ENCODE measurements at regions not wholly inside any gene's neighbourhood (a gene's known extent, or its start where the extent isn't known, plus 50 kb on each side); places are given as distances from the start of the nearest gene placed in this dataset.

- H4K5ac ChIP-seq (ENCODE audit: insufficient read length, low read depth, low read length) = no peak overlapping the region
- peak overlapping the region; percentile 74 to 78 for H3K4me2 ChIP-seq (ENCODE audit: insufficient read depth in 1 of 2, low read depth in 2 of 2, low read length in 2 of 2)
- WGBS, 2 experiments (ENCODE audit: extremely low coverage in 1 of 2, insufficient coverage in 1 of 2, insufficient read length in 1 of 2, insufficient replicate concordance in 2 of 2, low coverage in 1 of 2, low lambda C conversion rate in 2 of 2, missing lambda C conversion rate in 1 of 2) = 36% methylated on average over 7 of the region's 7 CpGs; no CpG with 5 or more reads in 1 of the 2 experiments
- no peaks in the 10 kb centered on the region for H3K79me2 ChIP-seq (ENCODE audit: control insufficient read depth in 1 of 2, insufficient read depth in 2 of 2, low read length in 2 of 2)
- peak overlapping the region; percentile 2 to 56 (median 29); a peak in 6 of 8 replicates for H3K4me3 ChIP-seq (ENCODE audit: extremely low read depth in 1 of 4, insufficient read depth in 2 of 4, low read depth in 3 of 4, low read length in 4 of 4)
- no peaks in the 10 kb centered on the region for H3K27me3 ChIP-seq (replicated peaks in 1 of 4; ENCODE audit: control insufficient read depth in 3 of 4, extremely low read depth in 1 of 4, insufficient read depth in 3 of 4, low read length in 3 of 4)
- H3K23me2 ChIP-seq (ENCODE audit: low read depth, low read length) = peaks cover 5% of the 10 kb centered on the region
- peak overlapping the region in 1 of 4 experiments; percentile 13; a peak in 1 of 7 replicates for H3K9ac ChIP-seq (replicated peaks in 1 of 4; ENCODE audit: extremely low read depth in 1 of 4, low read depth in 3 of 4, low read length in 3 of 4)
- H3K18ac ChIP-seq (ENCODE audit: extremely low read depth, low read length) = peak overlapping the region; percentile 39
- no peak overlapping the region for H2BK5ac ChIP-seq (ENCODE audit: low read depth, low read length)
- H2BK120ac ChIP-seq (replicated peaks; ENCODE audit: low read depth, low read length) = peak overlapping the region; percentile 75
- no peak overlapping the region for H3K27ac ChIP-seq (ENCODE audit: low read depth, low read length)
- FAIRE-seq (no peak), DNase-seq (ENCODE audit: low read depth in 1 of 2, low spot score in 2 of 2) (no peak)
- H4K91ac ChIP-seq (replicated peaks; ENCODE audit: insufficient read length, low read length) = peak overlapping the region; percentile 58
- H2AFZ ChIP-seq (ENCODE audit: low read length) = peak overlapping the region; percentile 23; the same call in 1 of the 2 replicates
- H2AK5ac ChIP-seq (ENCODE audit: low read depth, low read length) = no peak overlapping the region
- no peak overlapping the region for H3K23ac ChIP-seq (ENCODE audit: insufficient read length)
- no peaks in the 10 kb centered on the region for H4K20me1 ChIP-seq (replicated peaks in 1 of 2; ENCODE audit: control insufficient read depth in 1 of 2, insufficient read depth in 2 of 2, low read length in 2 of 2)
- no peaks in the 10 kb centered on the region; the same call in none of the 2 replicates for H3K79me1 ChIP-seq (ENCODE audit: low read depth, low read length)
- no peak overlapping the region for H3K56ac ChIP-seq (replicated peaks; ENCODE audit: insufficient read length, low read depth, low read length)
- H3K4me1 ChIP-seq (replicated peaks in 1 of 4; ENCODE audit: control insufficient read depth in 3 of 4, insufficient read depth in 4 of 4, low read length in 3 of 4) = peaks cover 0 to 12% (median 6%) of the 10 kb centered on the region in 4 experiments; a peak in 4 of 7 replicates
- TF ChIP-seq TBP (IDR thresholded peaks at IDR 0.05; ENCODE audit: low read depth, low read length) (no peak), MAX (IDR thresholded peaks at IDR 0.05) (no peak), TAF7 (optimal IDR thresholded peaks at IDR 0.05; ENCODE audit: borderline replicate concordance, low read depth, low read length) (peak; percentile 11), RNF2 (IDR thresholded peaks at IDR 0.05; ENCODE audit: borderline replicate concordance, low read depth, low read length, missing control alignments, poor library complexity, severe bottlenecking) (no peak), EP300 (IDR thresholded peaks at IDR 0.05; ENCODE audit: borderline replicate concordance in 1 of 2, low read depth in 2 of 2, low read length in 2 of 2) (no peak)
- no peaks in the 10 kb centered on the region for H3K9me3 ChIP-seq (ENCODE audit: insufficient read depth in 2 of 2, low read depth in 1 of 2, low read length in 1 of 2)
- H2BK12ac ChIP-seq (ENCODE audit: low read depth, low read length) = 0 out of 2 replicates have a peak overlapping the region, but pooled peaks have one; percentile 32
- H4K8ac ChIP-seq (ENCODE audit: extremely low read depth, insufficient read depth, low read length) = no peak overlapping the region
- ChIA-PET POLR2A (ENCODE audit: partially characterized antibody) (interaction anchor here (0.7 to 2.9 kb wide), 9 partner anchors 11 to 49 kb away, joined by 3 to 23 read pairs (median 4); no protein-coding TSS in a partner anchor), CTCF (ENCODE audit: partially characterized antibody) (interaction anchor here (0.6 to 1.9 kb wide), 8 partner anchors 9 to 178 kb away, joined by 3 to 5 read pairs (median 3); no protein-coding TSS in a partner anchor)
- H3K14ac ChIP-seq (ENCODE audit: insufficient read length) = no peak overlapping the region
- 0 out of 2 replicates have a peak overlapping the region, but pooled peaks have one; percentile 1 for H2BK20ac ChIP-seq (ENCODE audit: low read length)
- peak overlapping the region; percentile 62 for H3K4ac ChIP-seq (replicated peaks; ENCODE audit: insufficient read length, low read depth, low read length)
- no peaks in the 10 kb centered on the region for H3K36me3 ChIP-seq (ENCODE audit: control insufficient read depth in 2 of 4, insufficient read depth in 4 of 4, low read length in 3 of 4)
- 0 out of 2 replicates have a peak overlapping the region, but pooled peaks have one; percentile 6 for H2BK15ac ChIP-seq (ENCODE audit: low read length)
These were observed 83.4 kb upstream of the PELI1 start for GRCh38 chr2:64227603-64228125.

Measured in H1 (cell line).